ENCODE measurements at regions not wholly inside any gene's neighbourhood (a gene's known extent, or its start where the extent isn't known, plus 50 kb on each side); places are given as distances from the start of the nearest gene placed in this dataset.

GRCh38 chr15:72858205-72858604, 74.6 kb upstream of the ADPGK start:
- Histone ChIP-seq H3K4me3 (ENCODE audit: low read length) (no peak overlapping the region), H3K9me3 (ENCODE audit: insufficient read depth, low read length) (no peaks in the 10 kb centered on the region), H3K4me2 (ENCODE audit: low read length) (no peak overlapping the region), H3K36me3 (replicated peaks; ENCODE audit: low read depth, low read length) (no peaks in the 10 kb centered on the region), H2AFZ (ENCODE audit: low read depth, low read length) (no peak overlapping the region), H3K27ac (ENCODE audit: low read length) (no peak overlapping the region), H3K9ac (ENCODE audit: low read length) (no peak overlapping the region), H3K4me1 (ENCODE audit: low read length) (no peaks in the 10 kb centered on the region), H3K27me3 (ENCODE audit: low read depth, low read length) (peaks cover 10% of the 10 kb centered on the region; the same call in 1 of the 2 replicates), H3K79me2 (ENCODE audit: low read length) (no peaks in the 10 kb centered on the region), H4K20me1 (ENCODE audit: insufficient read depth, low read length) (no peaks in the 10 kb centered on the region)
- TF ChIP-seq CTCF (IDR thresholded peaks at IDR 0.05; ENCODE audit: low read depth, low read length) (no peak), EZH2phosphoT487 (IDR thresholded peaks at IDR 0.05; ENCODE audit: low read depth) (no peak)

GRCh38 chr15:72857331-72858063, 73.9 kb upstream of the ADPGK start:
- Histone ChIP-seq H3K27ac (ENCODE audit: low read length) (no peak overlapping the region), H4K20me1 (ENCODE audit: insufficient read depth, low read length) (no peaks in the 10 kb centered on the region), H3K4me2 (ENCODE audit: low read length) (no peak overlapping the region), H3K9me3 (ENCODE audit: insufficient read depth, low read length) (no peaks in the 10 kb centered on the region), H3K9ac (ENCODE audit: low read length) (no peak overlapping the region), H3K79me2 (ENCODE audit: low read length) (no peaks in the 10 kb centered on the region), H3K4me1 (ENCODE audit: low read length) (no peaks in the 10 kb centered on the region), H3K36me3 (replicated peaks; ENCODE audit: low read depth, low read length) (no peaks in the 10 kb centered on the region), H3K4me3 (ENCODE audit: low read length) (no peak overlapping the region), H3K27me3 (ENCODE audit: low read depth, low read length) (peaks cover 8% of the 10 kb centered on the region; the same call in 1 of the 2 replicates), H2AFZ (ENCODE audit: low read depth, low read length) (no peak overlapping the region)
- TF ChIP-seq EZH2phosphoT487 (IDR thresholded peaks at IDR 0.05; ENCODE audit: low read depth), result no peak
- no peak for TF ChIP-seq CTCF (IDR thresholded peaks at IDR 0.05; ENCODE audit: low read depth, low read length)

- no peaks in the 10 kb centered on the region for H3K4me1 ChIP-seq (ENCODE audit: low read length)
- H3K9ac ChIP-seq (ENCODE audit: low read length), result no peak overlapping the region
- no peak for TF ChIP-seq EZH2phosphoT487 (IDR thresholded peaks at IDR 0.05; ENCODE audit: low read depth)
- TF ChIP-seq CTCF (IDR thresholded peaks at IDR 0.05; ENCODE audit: low read depth, low read length), result no peak
Measured at GRCh38 chr15:72856549-72857040, 73.0 kb upstream of the ADPGK start.

GRCh38 chr15:72855791-72856190, 72.2 kb upstream of the ADPGK start:
- Histone ChIP-seq H2AFZ (ENCODE audit: low read depth, low read length) (no peak overlapping the region), H3K9ac (ENCODE audit: low read length) (no peak overlapping the region), H3K27ac (ENCODE audit: low read length) (no peak overlapping the region), H4K20me1 (ENCODE audit: insufficient read depth, low read length) (no peaks in the 10 kb centered on the region), H3K4me2 (ENCODE audit: low read length) (no peak overlapping the region), H3K79me2 (ENCODE audit: low read length) (no peaks in the 10 kb centered on the region), H3K4me1 (ENCODE audit: low read length) (no peaks in the 10 kb centered on the region), H3K4me3 (ENCODE audit: low read length) (no peak overlapping the region), H3K36me3 (replicated peaks; ENCODE audit: low read depth, low read length) (no peaks in the 10 kb centered on the region), H3K9me3 (ENCODE audit: insufficient read depth, low read length) (no peaks in the 10 kb centered on the region), H3K27me3 (ENCODE audit: low read depth, low read length) (peaks cover 12% of the 10 kb centered on the region)
- TF ChIP-seq EZH2phosphoT487 (IDR thresholded peaks at IDR 0.05; ENCODE audit: low read depth), result no peak
- no peak for TF ChIP-seq CTCF (IDR thresholded peaks at IDR 0.05; ENCODE audit: low read depth, low read length)

More at GRCh38 chr15:72856549-72857040, 73.0 kb upstream of the ADPGK start:
- no peaks in the 10 kb centered on the region for H3K79me2 ChIP-seq (ENCODE audit: low read length)
- no peaks in the 10 kb centered on the region for H3K9me3 ChIP-seq (ENCODE audit: insufficient read depth, low read length)
- no peak overlapping the region for H2AFZ ChIP-seq (ENCODE audit: low read depth, low read length)
- H3K27me3 ChIP-seq (ENCODE audit: low read depth, low read length), result peaks cover 8% of the 10 kb centered on the region; the same call in 1 of the 2 replicates
- no peaks in the 10 kb centered on the region for H3K36me3 ChIP-seq (replicated peaks; ENCODE audit: low read depth, low read length)
- H3K4me2 ChIP-seq (ENCODE audit: low read length), result no peak overlapping the region
- no peak overlapping the region for H3K27ac ChIP-seq (ENCODE audit: low read length)
- no peaks in the 10 kb centered on the region for H4K20me1 ChIP-seq (ENCODE audit: insufficient read depth, low read length)
- H3K4me3 ChIP-seq (ENCODE audit: low read length), result no peak overlapping the region
